ACC112 (cell line): ENCODE measurements at regions not wholly inside any gene's neighbourhood (a gene's known extent, or its start where the extent isn't known, plus 50 kb on each side); places are given as distances from the start of the nearest gene placed in this dataset.
A peak's percentile ranks its signal among the peaks of the same experiment; 100 is the strongest.

Experiments
- H2AFZ ChIP-seq: fragments of 200-600 bp; sonication (generic); one replicate; pipeline ENCODE4 v1.6.0; 2017; ENCODE audit warnings: antibody characterized with exemption, low read length; ENCODE audit not compliant: unreplicated experiment
- H3K27ac ChIP-seq: fragments of 200-600 bp; sonication (generic); 2 replicates; pipeline ENCODE4 v1.5.1; 2014; ENCODE audit warnings: low read depth, mild to moderate bottlenecking, antibody characterized with exemption, low read length, moderate library complexity
- H3K27me3 ChIP-seq: fragments of 200-600 bp; sonication (generic); 2 replicates; pipeline ENCODE4 v1.6.1; 2014; ENCODE audit warnings: mild to moderate bottlenecking, antibody characterized with exemption, low read length, moderate library complexity, mixed read lengths; ENCODE audit not compliant: insufficient read depth
- H3K36me3 ChIP-seq: fragments of 200-600 bp; sonication (generic); 2 replicates; pipeline ENCODE4 v1.6.1; 2016; ENCODE audit warnings: mild to moderate bottlenecking, antibody characterized with exemption, low read length, moderate library complexity, mixed read lengths; ENCODE audit not compliant: insufficient read depth
- H3K4me1 ChIP-seq: fragments of 200-600 bp; sonication (generic); one replicate; pipeline ENCODE4 v1.6.1; 2016; ENCODE audit warnings: low read length, mixed read lengths; ENCODE audit not compliant: insufficient read depth, unreplicated experiment, control insufficient read depth
- H3K4me3 ChIP-seq: fragments of 200-600 bp; sonication (generic); 2 replicates; pipeline ENCODE4 v1.5.1; 2014; ENCODE audit warnings: mild to moderate bottlenecking, low read depth, low read length
- H3K79me2 ChIP-seq: fragments of 200-600 bp; sonication (generic); one replicate; pipeline ENCODE4 v1.6.0; 2016; ENCODE audit warnings: low read length; ENCODE audit not compliant: control insufficient read depth, unreplicated experiment, insufficient read depth

DNA sequence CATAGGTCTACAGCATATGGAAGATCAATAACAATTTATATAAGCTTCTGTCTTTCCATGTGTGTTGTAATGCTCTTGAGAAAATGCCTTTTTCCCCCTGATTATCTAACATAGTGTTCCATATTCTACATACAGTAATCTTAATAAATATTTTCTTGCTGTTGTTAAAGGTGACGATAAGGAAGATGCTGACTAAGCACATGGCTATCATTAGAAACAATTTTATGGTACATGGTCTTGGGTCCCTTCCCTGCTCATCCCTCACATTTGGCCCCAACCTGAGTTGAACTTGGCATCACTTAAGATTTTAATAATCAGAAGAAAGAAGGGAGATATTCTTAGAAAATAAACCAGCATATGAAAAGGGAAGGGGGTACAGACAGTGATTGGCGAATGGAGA is 382.1 kb upstream of the CDH20 start:
- no peaks in the 10 kb centered on the region for H3K36me3 ChIP-seq
- no peak overlapping the region for H2AFZ ChIP-seq
- H3K27me3 ChIP-seq: no peaks in the 10 kb centered on the region
- H3K4me3 ChIP-seq: no peak overlapping the region
- H3K79me2 ChIP-seq: no peaks in the 10 kb centered on the region
- no peak overlapping the region for H3K27ac ChIP-seq
- no peaks in the 10 kb centered on the region for H3K4me1 ChIP-seq

DNA sequence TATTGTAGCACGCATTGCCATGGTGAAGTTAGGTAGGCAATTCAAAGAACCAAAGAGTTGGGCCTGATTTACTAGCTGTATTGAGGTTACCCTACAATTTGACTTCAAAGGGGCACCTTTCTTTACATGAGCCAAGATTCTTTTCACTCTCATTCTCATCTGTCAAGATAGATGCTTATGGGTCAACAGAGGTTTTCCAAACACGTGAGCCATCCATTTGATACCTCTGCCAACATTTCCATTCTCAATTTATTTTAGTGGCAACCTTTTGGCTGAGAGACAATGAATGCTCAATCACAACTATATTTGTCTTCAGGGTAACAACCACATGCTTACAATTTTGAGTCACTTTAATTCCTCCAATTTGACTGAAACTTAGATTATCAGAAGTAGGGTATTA is 370.6 kb upstream of the CDH20 start:
- Histone ChIP-seq H3K4me3 (no peak overlapping the region), H2AFZ (no peak overlapping the region), H3K79me2 (no peaks in the 10 kb centered on the region), H3K27me3 (no peaks in the 10 kb centered on the region), H3K27ac (no peak overlapping the region), H3K4me1 (peaks cover 3% of the 10 kb centered on the region), H3K36me3 (no peaks in the 10 kb centered on the region)

DNA sequence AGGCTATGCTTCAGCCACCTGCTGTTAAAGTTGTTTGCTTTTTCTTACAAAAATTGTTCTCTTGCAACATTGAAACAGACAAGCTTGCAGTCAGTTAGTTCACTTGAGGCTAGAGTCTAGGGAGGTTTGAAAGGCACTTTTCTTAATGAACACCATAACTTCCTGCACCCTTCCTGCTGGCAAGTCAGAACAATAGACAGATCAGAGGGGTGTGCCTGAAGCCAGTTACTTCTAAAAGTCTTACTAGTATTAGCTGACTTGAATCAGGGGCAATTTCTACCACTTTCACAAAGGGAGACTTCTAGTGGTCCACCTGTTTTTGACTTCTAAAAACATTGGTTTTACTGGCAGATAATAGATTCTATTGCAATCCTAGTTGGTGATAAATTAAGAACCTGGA is 367.4 kb upstream of the CDH20 start:
- Histone ChIP-seq H3K4me3 (no peak overlapping the region), H3K27me3 (no peaks in the 10 kb centered on the region), H3K36me3 (no peaks in the 10 kb centered on the region), H3K27ac (no peak overlapping the region), H3K79me2 (no peaks in the 10 kb centered on the region), H2AFZ (no peak overlapping the region), H3K4me1 (peaks cover 3% of the 10 kb centered on the region)

DNA sequence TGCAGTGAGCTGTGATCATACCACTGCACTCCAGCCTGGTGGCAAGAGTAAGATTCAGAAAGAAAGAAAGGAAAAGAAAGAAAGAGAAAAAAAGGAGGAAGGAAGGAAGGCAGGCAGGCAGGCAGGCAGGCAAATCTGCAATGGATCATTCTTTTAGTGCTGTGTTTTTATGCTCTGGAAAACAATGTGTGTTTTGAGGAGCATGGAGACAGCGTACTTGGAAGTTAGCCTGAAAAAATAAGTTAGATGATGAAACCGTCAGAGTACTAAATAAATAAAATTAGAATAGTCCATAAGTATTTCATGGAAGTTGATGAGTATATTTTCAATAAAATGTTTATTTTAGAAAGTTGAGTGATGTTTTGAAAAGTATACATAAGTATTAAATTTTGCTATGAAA is 366.4 kb upstream of the CDH20 start:
- H3K36me3 ChIP-seq: no peaks in the 10 kb centered on the region
- H3K79me2 ChIP-seq: no peaks in the 10 kb centered on the region
- H3K4me1 ChIP-seq: peaks cover 3% of the 10 kb centered on the region
- no peaks in the 10 kb centered on the region for H3K27me3 ChIP-seq
- H3K27ac ChIP-seq: no peak overlapping the region
- no peak overlapping the region for H3K4me3 ChIP-seq
- no peak overlapping the region for H2AFZ ChIP-seq

DNA sequence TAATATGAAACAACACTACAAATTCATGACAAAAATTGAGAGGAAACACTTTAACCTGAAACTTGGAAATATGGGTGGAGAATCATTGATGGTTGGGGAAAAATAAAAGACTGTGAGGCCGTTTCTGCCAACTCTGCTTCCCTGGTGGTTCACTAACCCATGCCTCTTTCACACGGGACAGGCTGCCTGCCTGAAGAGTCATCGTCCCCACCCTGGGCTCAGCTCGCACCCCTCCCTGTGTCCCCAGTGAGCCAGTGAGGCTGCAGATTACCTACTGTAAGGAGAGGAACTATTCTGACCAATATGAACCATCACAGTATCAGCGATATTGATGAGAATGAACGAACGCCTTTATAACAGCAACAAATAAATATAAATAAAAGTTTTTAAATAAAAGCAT is 357.8 kb upstream of the CDH20 start:
- H3K4me3 ChIP-seq: no peak overlapping the region
- peaks cover 17% of the 10 kb centered on the region for H3K4me1 ChIP-seq
- no peak overlapping the region for H3K27ac ChIP-seq
- no peaks in the 10 kb centered on the region for H3K79me2 ChIP-seq
- H3K27me3 ChIP-seq: no peaks in the 10 kb centered on the region
- H3K36me3 ChIP-seq: no peaks in the 10 kb centered on the region
- H2AFZ ChIP-seq: peak overlapping the region; percentile 50

DNA sequence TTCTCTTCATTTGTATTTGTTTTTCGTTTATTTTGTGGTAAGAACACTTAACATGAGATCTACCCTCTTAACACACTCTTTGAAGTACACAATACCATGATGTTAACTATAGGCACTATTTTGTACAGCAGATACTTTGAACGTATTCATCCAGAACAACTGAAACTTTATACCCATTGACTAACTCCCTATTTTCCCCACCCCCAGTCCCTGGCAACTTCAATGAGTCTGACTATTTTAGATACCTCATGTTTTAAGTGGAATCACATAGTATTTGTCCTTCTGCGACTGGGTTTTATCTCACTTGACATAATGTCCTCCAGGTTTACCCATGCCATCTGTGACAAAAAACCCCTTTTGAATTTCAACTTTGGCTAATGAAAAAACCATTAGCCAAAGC is 356.3 kb upstream of the CDH20 start:
- H3K27me3 ChIP-seq: no peaks in the 10 kb centered on the region
- H3K4me3 ChIP-seq: no peak overlapping the region
- peaks cover 17% of the 10 kb centered on the region for H3K4me1 ChIP-seq
- H2AFZ ChIP-seq: no peak overlapping the region
- no peaks in the 10 kb centered on the region for H3K79me2 ChIP-seq
- H3K36me3 ChIP-seq: no peaks in the 10 kb centered on the region
- H3K27ac ChIP-seq: no peak overlapping the region

DNA sequence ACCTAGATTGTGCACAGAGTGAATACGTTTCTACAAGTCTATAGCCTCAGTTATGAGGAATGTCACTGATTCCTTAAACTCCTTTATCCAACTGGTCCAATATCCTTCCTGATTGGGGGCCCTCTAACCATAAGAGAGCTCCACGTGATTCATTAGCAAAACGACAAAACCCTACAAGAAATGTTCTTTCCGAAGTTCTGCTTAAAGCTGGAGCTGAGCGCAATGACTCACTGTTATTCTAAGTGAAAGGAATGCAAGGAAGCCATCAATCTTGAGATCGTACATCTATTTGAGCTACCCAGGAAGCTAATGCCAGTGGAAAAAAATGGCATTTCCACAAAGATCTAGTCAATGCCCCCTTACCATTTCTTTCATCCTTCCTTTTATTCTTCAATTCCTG is 354.9 kb upstream of the CDH20 start:
- Histone ChIP-seq H3K4me3 (no peak overlapping the region), H3K79me2 (no peaks in the 10 kb centered on the region), H3K36me3 (no peaks in the 10 kb centered on the region), H3K27me3 (no peaks in the 10 kb centered on the region), H2AFZ (no peak overlapping the region), H3K4me1 (peaks cover 17% of the 10 kb centered on the region), H3K27ac (peak overlapping the region; percentile 27; the same call in 1 of the 2 replicates)

DNA sequence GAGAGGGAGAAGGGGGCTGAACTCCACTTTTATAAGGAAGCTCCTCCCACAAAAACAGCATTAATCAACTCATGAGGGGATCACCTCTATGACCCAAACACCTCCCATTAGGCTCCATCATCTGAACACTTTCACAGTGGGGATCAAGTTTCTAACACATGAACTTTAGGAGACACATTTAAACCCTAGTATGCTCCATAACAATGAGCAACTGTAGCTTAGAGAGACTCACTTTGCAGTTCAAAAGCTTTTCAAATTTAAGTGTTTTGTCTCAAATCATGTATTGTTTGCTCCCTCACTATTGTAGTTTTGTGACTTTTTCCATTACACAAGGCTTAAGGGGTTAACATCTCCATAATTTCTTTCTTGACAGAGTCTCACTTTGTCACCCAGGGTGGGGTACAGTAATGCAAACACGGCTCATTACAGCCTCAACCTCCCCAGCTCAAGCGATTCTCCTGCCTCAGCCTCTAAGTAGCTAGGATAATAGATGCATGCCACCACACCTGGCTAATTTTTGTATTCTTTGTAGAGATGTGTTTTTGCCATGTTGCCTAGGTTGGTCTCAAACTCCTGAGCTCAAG is 352.7 kb upstream of the CDH20 start:
- Histone ChIP-seq H3K79me2 (no peaks in the 10 kb centered on the region), H3K4me3 (no peak overlapping the region), H3K27ac (no peak overlapping the region), H3K27me3 (no peaks in the 10 kb centered on the region), H3K4me1 (peaks cover 27% of the 10 kb centered on the region), H2AFZ (no peak overlapping the region), H3K36me3 (no peaks in the 10 kb centered on the region)

DNA sequence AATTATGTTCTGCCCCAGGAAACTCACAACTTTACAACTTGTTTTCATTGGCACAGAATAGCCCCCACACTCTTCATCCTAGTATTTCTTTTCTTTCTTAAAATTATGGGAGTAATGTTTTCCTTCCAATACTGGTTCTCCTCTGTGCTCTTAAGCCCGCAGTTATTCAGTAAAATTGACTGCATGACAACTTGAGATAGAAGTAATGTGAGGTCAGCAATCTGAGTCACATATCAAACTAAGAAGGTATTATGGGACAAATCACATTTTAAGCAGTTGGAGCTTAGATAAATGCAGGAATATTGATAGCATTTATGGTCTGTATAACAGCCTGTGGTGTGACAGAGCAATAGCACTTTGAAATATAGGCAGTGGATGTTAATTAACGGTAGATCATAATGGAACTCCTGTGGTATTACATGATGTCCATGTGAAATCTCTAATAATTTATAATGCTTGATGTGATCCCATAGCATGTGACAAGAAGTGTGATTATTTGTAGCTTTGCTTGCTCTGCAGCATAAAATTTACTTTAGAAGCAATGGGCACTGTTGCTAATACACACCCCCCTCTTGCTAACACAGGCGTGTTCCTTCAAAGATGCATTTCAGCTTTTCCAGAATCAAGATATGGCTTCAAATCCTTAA is 351.4 kb upstream of the CDH20 start:
- Histone ChIP-seq H3K27ac (no peak overlapping the region), H3K4me1 (peaks cover 27% of the 10 kb centered on the region), H2AFZ (no peak overlapping the region), H3K36me3 (no peaks in the 10 kb centered on the region), H3K79me2 (no peaks in the 10 kb centered on the region), H3K27me3 (no peaks in the 10 kb centered on the region), H3K4me3 (no peak overlapping the region)

DNA sequence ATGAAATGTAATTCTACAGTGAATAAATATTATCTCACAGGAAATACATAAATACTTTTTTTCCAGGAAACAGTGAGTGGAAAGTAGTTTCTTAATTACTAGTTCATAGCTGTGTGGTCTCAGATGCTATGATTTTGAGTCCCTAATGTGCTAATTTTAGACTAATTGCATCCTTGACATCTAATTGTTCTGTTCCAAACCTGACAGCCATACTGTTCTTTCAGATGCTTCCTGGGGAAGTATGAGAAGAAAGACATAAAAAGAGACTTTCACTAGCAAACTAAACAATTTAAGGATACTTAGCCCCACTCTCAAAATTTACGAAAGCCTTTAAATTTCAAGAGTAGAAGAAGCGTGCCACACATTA is 350.9 kb upstream of the CDH20 start:
- no peak overlapping the region for H2AFZ ChIP-seq
- no peaks in the 10 kb centered on the region for H3K79me2 ChIP-seq
- no peak overlapping the region for H3K27ac ChIP-seq
- H3K27me3 ChIP-seq: no peaks in the 10 kb centered on the region
- peaks cover 27% of the 10 kb centered on the region for H3K4me1 ChIP-seq
- H3K4me3 ChIP-seq: no peak overlapping the region
- no peaks in the 10 kb centered on the region for H3K36me3 ChIP-seq

DNA sequence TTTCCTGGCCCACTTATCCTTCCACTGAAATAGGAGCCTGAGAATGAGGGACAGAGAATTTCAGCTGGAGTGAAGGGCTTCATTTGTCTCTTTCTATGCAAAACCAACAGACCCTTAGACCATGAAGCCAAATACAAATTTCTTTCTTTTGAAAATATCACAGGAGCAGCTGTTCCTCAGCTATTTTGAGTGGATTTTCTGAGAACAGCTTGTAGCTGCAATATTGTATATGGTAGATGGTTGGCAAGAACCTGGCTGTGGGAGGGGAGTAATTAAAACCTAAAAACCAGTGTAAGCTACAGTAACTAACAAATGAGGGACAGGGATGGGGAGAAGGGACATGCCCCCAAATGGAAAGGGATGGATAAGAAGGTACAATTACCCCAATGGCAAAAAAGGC is 350.3 kb upstream of the CDH20 start:
- H3K36me3 ChIP-seq: no peaks in the 10 kb centered on the region
- no peak overlapping the region for H2AFZ ChIP-seq
- H3K27me3 ChIP-seq: no peaks in the 10 kb centered on the region
- H3K27ac ChIP-seq: no peak overlapping the region
- peaks cover 24% of the 10 kb centered on the region for H3K4me1 ChIP-seq
- H3K79me2 ChIP-seq: no peaks in the 10 kb centered on the region
- H3K4me3 ChIP-seq: no peak overlapping the region
